HCT116 (cell line): ENCODE measurements at regions not wholly inside any gene's neighbourhood (a gene's known extent, or its start where the extent isn't known, plus 50 kb on each side); places are given as distances from the start of the nearest gene placed in this dataset.

Experiments used
- ATAC-seq: fragments of 200-7000 bp; cut with Tn5 transposase; 2 replicates; pipeline ENCODE4 v1.9.1; 2020; ENCODE audit warnings: mild to moderate bottlenecking, moderate library complexity
- BruUV-seq: library from RNA; stranded (reverse); fragments of 400-500 nt; replicated peaks from 2 replicates; lab custom pipeline; 2021; lab: Mats Ljungman, UMichigan
- CTCF ChIA-PET: fragments of 300-600 bp; sonication (Branson Sonifier 250); formaldehyde crosslinking; loops from one replicate; lab custom pipeline; 2021; ENCODE audit warnings: antibody characterized with exemption; lab: Charles Lee
- POLR2A ChIA-PET: fragments of 300-600, 350-600 bp; sonication (Branson Sonifier 250); formaldehyde crosslinking; loops from one replicate; lab custom pipeline; 2021; ENCODE audit warnings: antibody characterized with exemption; lab: Charles Lee
- RAD21 ChIA-PET, 2 experiments: fragments of 300-600 bp; sonication (Branson Sonifier 250); formaldehyde crosslinking; loops; one replicate each; lab custom pipeline; 2023; ENCODE audit warnings: low total read pairs in 2 of 2; ENCODE audit not compliant: uncharacterized antibody in 2 of 2, unreplicated experiment in 2 of 2, low non-redundant PET in 1 of 2; lab: Charles Lee
- DNase-seq: peaks from one replicate; pipeline ENCODE4 v3.0.0-alpha.2; 2010; ENCODE audit warnings: low read depth, low spot score
- H2AFZ ChIP-seq: fragments of 200-600 bp; shearing (Covaris generic), sonication (generic); 2 replicates; pipeline ENCODE4 v1.6.1; 2017; ENCODE audit warnings: low read depth, mixed run types, mixed read lengths, antibody characterized with exemption, low read length; ENCODE audit not compliant: poor library complexity, severe bottlenecking
- H3K27ac ChIP-seq: 2 replicates; pipeline ENCODE4 v1.5.1; 2012; ENCODE audit warnings: low read depth, low read length
- H3K27me3 ChIP-seq: fragments of 200-600 bp; sonication (generic); 2 replicates; pipeline ENCODE4 v1.6.1; 2016; ENCODE audit warnings: mixed run types, low read length, mixed read lengths; ENCODE audit not compliant: insufficient read depth
- H3K36me3 ChIP-seq, 2 experiments: fragments of 200-500 bp in 1 of 2; fragments of 200-600 bp in 1 of 2; sonication (Bioruptor generic) in 1 of 2; sonication (generic) in 1 of 2; 2 replicates each; pipeline versions ENCODE4 v1.5.1 to v1.6.1; 2014 to 2016; ENCODE audit warnings: low read length in 2 of 2, inconsistent platforms in 1 of 2, mixed read lengths in 1 of 2, mixed run types in 1 of 2; ENCODE audit not compliant: insufficient read depth in 2 of 2, control insufficient read depth in 1 of 2
- H3K4me1 ChIP-seq, 2 experiments: fragments of 200-600 bp in 1 of 2; sonication (generic) in 1 of 2; 2 replicates each; pipeline versions ENCODE4 v1.5.1 to v1.6.1; 2012 to 2017; ENCODE audit warnings: low read length in 2 of 2, inconsistent platforms in 1 of 2, mild to moderate bottlenecking in 1 of 2, mixed read lengths in 1 of 2, mixed run types in 1 of 2, moderate library complexity in 1 of 2; ENCODE audit not compliant: insufficient read depth in 2 of 2, control insufficient read depth in 1 of 2
- H3K4me2 ChIP-seq: fragments of 200-600 bp; sonication (generic); 2 replicates; pipeline ENCODE4 v1.6.1; 2017; ENCODE audit warnings: mixed run types, low read length, mixed read lengths
- H3K4me3 ChIP-seq, 2 experiments: fragments of 200-600 bp in 1 of 2; sonication (generic) in 1 of 2; replicated peaks in 1 of 2; 2 replicates each; pipeline ENCODE4 v1.5.1; 2011 to 2016; ENCODE audit warnings: low read length in 2 of 2, control low read depth in 1 of 2, low read depth in 1 of 2, mild to moderate bottlenecking in 1 of 2, mixed read lengths in 1 of 2, mixed run types in 1 of 2
- H3K79me2 ChIP-seq: fragments of 200-600 bp; sonication (generic); 2 replicates; pipeline ENCODE4 v1.6.1; 2017; ENCODE audit warnings: mild to moderate bottlenecking, mixed run types, low read length, moderate library complexity, mixed read lengths; ENCODE audit not compliant: insufficient read depth
- H3K9ac ChIP-seq: fragments of 200-600 bp; sonication (generic); 2 replicates; pipeline ENCODE4 v1.6.1; 2016; ENCODE audit warnings: low read length, mixed read lengths
- H3K9me2 ChIP-seq: fragments of 200-600 bp; sonication (generic), shearing (Covaris generic); 2 replicates; pipeline ENCODE4 v1.6.1; 2017; ENCODE audit warnings: mixed run types, mild to moderate bottlenecking, moderate library complexity; ENCODE audit not compliant: insufficient read depth
- H3K9me3 ChIP-seq, 2 experiments: fragments of 200-500 bp in 1 of 2; fragments of 200-600 bp in 1 of 2; sonication (Bioruptor generic) in 1 of 2; sonication (generic) in 1 of 2; 2 replicates each; pipeline ENCODE4 v1.6.1; 2014 to 2017; ENCODE audit warnings: low read length in 2 of 2, mixed read lengths in 2 of 2, inconsistent platforms in 1 of 2, low read depth in 1 of 2, mild to moderate bottlenecking in 1 of 2, mixed run types in 1 of 2, moderate library complexity in 1 of 2; ENCODE audit not compliant: control insufficient read depth in 1 of 2, insufficient read depth in 1 of 2
- H4K20me1 ChIP-seq: fragments of 200-600 bp; sonication (generic), shearing (Covaris generic); 2 replicates; pipeline ENCODE4 v1.6.1; 2017; ENCODE audit warnings: mixed run types, mild to moderate bottlenecking, moderate library complexity; ENCODE audit not compliant: insufficient read depth
- CBX3 ChIP-seq: IDR thresholded peaks from 2 replicates; pipeline ENCODE4 v1.6.1; 2012; ENCODE audit warnings: low read depth
- CEBPB ChIP-seq: IDR thresholded peaks from 2 replicates; pipeline ENCODE4 v1.6.1; 2012; ENCODE audit warnings: low read depth
- EGR1 ChIP-seq: IDR thresholded peaks from 2 replicates; pipeline ENCODE4 v1.6.1; 2012; ENCODE audit warnings: low read depth
- ELF1 ChIP-seq: IDR thresholded peaks from 2 replicates; pipeline ENCODE4 v1.6.1; 2012; ENCODE audit warnings: low read depth, borderline replicate concordance
- EZH2 ChIP-seq: fragments of 200-600 bp; sonication (generic); IDR thresholded peaks from 2 replicates; pipeline ENCODE4 v1.6.1; 2017; ENCODE audit warnings: antibody characterized with exemption, mixed run types
- FOSL1 ChIP-seq: IDR thresholded peaks from 2 replicates; pipeline ENCODE4 v1.6.1; 2012; ENCODE audit warnings: low read depth
- JUND ChIP-seq: IDR thresholded peaks from 2 replicates; pipeline ENCODE4 v1.6.1; 2012
- POLR2A ChIP-seq: IDR thresholded peaks from 2 replicates; pipeline ENCODE4 v1.7.0; 2011; ENCODE audit warnings: borderline replicate concordance; ENCODE audit not compliant: insufficient read depth, insufficient read length; ENCODE audit errors: extremely low read depth
- REST ChIP-seq: IDR thresholded peaks from 2 replicates; pipeline ENCODE4 v1.6.1; 2012; ENCODE audit warnings: low read depth
- SRF ChIP-seq: IDR thresholded peaks from 2 replicates; pipeline ENCODE4 v1.6.1; 2012; ENCODE audit warnings: low read depth
- ZBTB33 ChIP-seq: IDR thresholded peaks from 2 replicates; pipeline ENCODE4 v1.6.1; 2011; ENCODE audit warnings: mild to moderate bottlenecking, low read length, moderate library complexity; ENCODE audit not compliant: insufficient replicate concordance; ENCODE audit errors: extremely low read depth
- ZFX ChIP-seq: fragments of 450-650 bp; IDR thresholded peaks from 2 replicates; pipeline ENCODE4 v1.6.1; 2017
- ZNF274 ChIP-seq: fragments of 200-500 bp; sonication (Bioruptor generic); IDR thresholded peaks from 2 replicates; pipeline ENCODE4 v1.6.1; 2014; ENCODE audit warnings: mild to moderate bottlenecking, low read depth, low read length, inconsistent platforms
- intact Hi-C: fragments of 100-400 bp; cut with micrococcal nuclease; formaldehyde crosslinking; loops from 2 replicates; pipeline ENCODE4 v1.10.0; 2022
- TF ChIP-seq, protein P1 (sequence below): IDR thresholded peaks from 2 replicates; pipeline ENCODE4 v1.6.1; 2012
- TF ChIP-seq, protein P2 (sequence below), 3 experiments: fragments of 200-600 bp in 1 of 3; sonication (generic) in 1 of 3; IDR thresholded peaks in 2 of 3; conservative IDR thresholded peaks in 1 of 3; 2 replicates each; pipeline ENCODE4 v1.5.1; 2012 to 2017; ENCODE audit warnings: low read depth in 2 of 3, low read length in 2 of 3, antibody characterized with exemption in 1 of 3, borderline replicate concordance in 1 of 3, control low read depth in 1 of 3, mild to moderate bottlenecking in 1 of 3, mixed read lengths in 1 of 3, mixed run types in 1 of 3, moderate library complexity in 1 of 3; ENCODE audit not compliant: insufficient read depth in 1 of 3

DNA sequence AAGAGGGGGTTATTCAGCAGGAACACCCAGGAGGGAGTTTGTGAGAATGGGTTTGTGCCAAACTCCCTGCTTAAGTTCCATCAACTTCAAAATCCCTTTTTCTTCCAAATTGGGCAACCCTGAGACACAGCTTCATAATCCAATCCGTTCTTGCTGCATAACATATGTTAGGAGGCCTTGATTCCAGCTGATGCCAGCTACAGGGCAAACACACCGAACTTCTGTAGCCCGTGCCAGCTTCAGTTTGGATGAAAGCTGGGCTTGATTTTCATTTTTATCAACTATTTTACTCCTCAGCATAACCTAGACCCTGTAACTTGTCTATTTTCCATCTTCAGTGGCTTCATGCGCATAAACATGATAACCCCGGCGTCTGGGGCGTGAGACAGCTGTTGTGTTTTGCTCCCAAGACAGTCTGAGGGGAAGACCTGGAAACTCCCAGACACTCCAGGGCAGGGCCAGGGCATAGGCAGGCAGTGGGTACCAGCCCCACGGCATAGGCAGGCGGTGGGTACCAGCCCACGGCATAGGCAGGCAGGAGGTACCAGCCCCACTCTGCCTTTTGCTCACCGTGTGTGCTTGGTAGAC is 220.4 kb downstream of the C16orf95 start (continued):
- TF ChIP-seq REST: no peak
- TF ChIP-seq, protein P1, sequence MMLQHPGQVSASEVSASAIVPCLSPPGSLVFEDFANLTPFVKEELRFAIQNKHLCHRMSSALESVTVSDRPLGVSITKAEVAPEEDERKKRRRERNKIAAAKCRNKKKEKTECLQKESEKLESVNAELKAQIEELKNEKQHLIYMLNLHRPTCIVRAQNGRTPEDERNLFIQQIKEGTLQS: no peak
- no peak for TF ChIP-seq EZH2
- no peak for TF ChIP-seq ZBTB33
- no peak for TF ChIP-seq ZNF274

DNA sequence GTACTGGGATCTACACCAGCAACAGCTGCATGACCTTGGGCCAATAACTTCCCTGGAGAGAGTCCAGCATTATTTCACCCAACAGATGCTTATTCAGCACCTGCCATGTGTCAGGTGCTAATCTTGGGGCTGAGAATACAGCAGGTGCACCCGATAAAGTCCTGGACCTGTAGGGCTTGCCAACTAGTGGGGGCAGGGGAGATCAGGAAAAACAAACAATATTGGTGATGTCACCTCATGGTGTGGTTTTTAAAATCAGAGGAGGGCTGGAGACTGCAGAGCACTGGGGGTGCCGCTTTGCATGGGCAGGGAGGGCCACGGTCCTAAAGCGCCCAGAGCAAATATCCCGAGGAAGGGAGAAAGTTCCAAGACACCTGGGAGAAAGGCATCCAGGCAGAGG is 218.8 kb downstream of the C16orf95 start:
- Histone ChIP-seq H3K9ac (no peak overlapping the region), H3K4me2 (no peak overlapping the region), H3K79me2 (no peaks in the 10 kb centered on the region), H3K4me3 (no peak overlapping the region), H3K9me2 (no peaks in the 10 kb centered on the region), H3K36me3 (no peaks in the 10 kb centered on the region), H2AFZ (no peak overlapping the region), H4K20me1 (no peaks in the 10 kb centered on the region), H3K4me1 (no peaks in the 10 kb centered on the region), H3K9me3 (no peaks in the 10 kb centered on the region), H3K27ac (no peak overlapping the region), H3K27me3 (peaks cover 30% of the 10 kb centered on the region; the same call in 1 of the 2 replicates)
- DNase-seq (no peak), ATAC-seq (no peak)
- POLR2A ChIA-PET: no interaction called here
- TF ChIP-seq CEBPB (no peak), POLR2A (no peak), SRF (no peak), ELF1 (no peak), EGR1 (no peak), ZNF274 (no peak), CBX3 (no peak), JUND (no peak), ZFX (no peak), FOSL1 (no peak), EZH2 (no peak)
- TF ChIP-seq, protein P1: no peak
- TF ChIP-seq, protein P2, sequence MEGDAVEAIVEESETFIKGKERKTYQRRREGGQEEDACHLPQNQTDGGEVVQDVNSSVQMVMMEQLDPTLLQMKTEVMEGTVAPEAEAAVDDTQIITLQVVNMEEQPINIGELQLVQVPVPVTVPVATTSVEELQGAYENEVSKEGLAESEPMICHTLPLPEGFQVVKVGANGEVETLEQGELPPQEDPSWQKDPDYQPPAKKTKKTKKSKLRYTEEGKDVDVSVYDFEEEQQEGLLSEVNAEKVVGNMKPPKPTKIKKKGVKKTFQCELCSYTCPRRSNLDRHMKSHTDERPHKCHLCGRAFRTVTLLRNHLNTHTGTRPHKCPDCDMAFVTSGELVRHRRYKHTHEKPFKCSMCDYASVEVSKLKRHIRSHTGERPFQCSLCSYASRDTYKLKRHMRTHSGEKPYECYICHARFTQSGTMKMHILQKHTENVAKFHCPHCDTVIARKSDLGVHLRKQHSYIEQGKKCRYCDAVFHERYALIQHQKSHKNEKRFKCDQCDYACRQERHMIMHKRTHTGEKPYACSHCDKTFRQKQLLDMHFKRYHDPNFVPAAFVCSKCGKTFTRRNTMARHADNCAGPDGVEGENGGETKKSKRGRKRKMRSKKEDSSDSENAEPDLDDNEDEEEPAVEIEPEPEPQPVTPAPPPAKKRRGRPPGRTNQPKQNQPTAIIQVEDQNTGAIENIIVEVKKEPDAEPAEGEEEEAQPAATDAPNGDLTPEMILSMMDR (IDR thresholded peaks at IDR 0.05 in 2 of 3, conservative IDR thresholded peaks at IDR 0.05 in 1 of 3; ENCODE audit: borderline replicate concordance in 1 of 3, insufficient read depth in 1 of 3, low read depth in 2 of 3, low read length in 2 of 3): no peak
- intact Hi-C loops: no loop called here
- RAD21 ChIA-PET: no interaction called here
- CTCF ChIA-PET: no interaction called here
- BruUV-seq: no TSS peak
